H1 (cell line): ENCODE measurements at regions not wholly inside any gene's neighbourhood (a gene's known extent, or its start where the extent isn't known, plus 50 kb on each side); places are given as distances from the start of the nearest gene placed in this dataset.

Experiments
- CTCF ChIA-PET: fragments of 300-600 bp; sonication (Branson Sonifier 250); formaldehyde crosslinking; loops from one replicate; lab custom pipeline; 2021; ENCODE audit not compliant: partially characterized antibody; lab: Charles Lee
- POLR2A ChIA-PET: fragments of 300-600 bp; sonication (Branson Sonifier 250); formaldehyde crosslinking; loops from one replicate; lab custom pipeline; 2021; ENCODE audit warnings: inconsistent platforms; ENCODE audit not compliant: partially characterized antibody; lab: Charles Lee
- DNase-seq, 2 experiments: peaks; one replicate each; pipeline versions ENCODE4 v3.0.0 to v3.0.0-alpha.2; 2010 to 2022; ENCODE audit warnings: low spot score in 2 of 2, low read depth in 1 of 2, mixed read lengths in 1 of 2
- FAIRE-seq: peaks from 2 replicates; lab custom pipeline; 2011; peaks lifted over from hg19 to GRCh38; lab: Jason Lieb, UNC
- H2AFZ ChIP-seq: 2 replicates; pipeline ENCODE4 v1.8.1; 2012; ENCODE audit warnings: low read length, inconsistent platforms
- H2AK5ac ChIP-seq: 2 replicates; pipeline ENCODE4 v1.6.1; 2013; ENCODE audit warnings: low read depth, low read length
- H2BK120ac ChIP-seq: replicated peaks from 2 replicates; pipeline ENCODE3; 2013; ENCODE audit warnings: low read depth, low read length, inconsistent platforms
- H2BK12ac ChIP-seq: 2 replicates; pipeline ENCODE4 v1.6.1; 2013; ENCODE audit warnings: low read depth, low read length
- H2BK15ac ChIP-seq: 2 replicates; pipeline ENCODE4 v1.6.1; 2013; ENCODE audit warnings: low read length
- H2BK20ac ChIP-seq: 2 replicates; pipeline ENCODE4 v1.6.1; 2013; ENCODE audit warnings: low read length
- H2BK5ac ChIP-seq: 2 replicates; pipeline ENCODE4 v1.6.1; 2013; ENCODE audit warnings: low read depth, low read length
- H3K14ac ChIP-seq: 2 replicates; pipeline ENCODE4 v1.6.1; 2013; ENCODE audit warnings: inconsistent platforms; ENCODE audit not compliant: insufficient read length
- H3K18ac ChIP-seq: 2 replicates; pipeline ENCODE4 v1.6.1; 2013; ENCODE audit warnings: low read length; ENCODE audit errors: extremely low read depth
- H3K23ac ChIP-seq: 2 replicates; pipeline ENCODE4 v1.6.1; 2013; ENCODE audit warnings: inconsistent platforms; ENCODE audit not compliant: insufficient read length
- H3K23me2 ChIP-seq: 2 replicates; pipeline ENCODE4 v1.6.1; 2013; ENCODE audit warnings: low read depth, low read length
- H3K27ac ChIP-seq: 2 replicates; pipeline ENCODE4 v1.6.1; 2011; ENCODE audit warnings: low read depth, low read length, inconsistent platforms
- H3K27me3 ChIP-seq, 4 experiments: replicated peaks in 1 of 4; 1 replicate in 1 of 4; 2 replicates in 3 of 4; pipeline versions ENCODE4 v1.6.1 to v1.8.1; 2011 to 2013; ENCODE audit warnings: low read length in 3 of 4, mild to moderate bottlenecking in 3 of 4, inconsistent platforms in 2 of 4, mixed read lengths in 2 of 4, moderate library complexity in 1 of 4; ENCODE audit not compliant: control insufficient read depth in 3 of 4, insufficient read depth in 3 of 4; ENCODE audit errors: extremely low read depth in 1 of 4
- H3K36me3 ChIP-seq, 4 experiments: 2 replicates each; pipeline versions ENCODE4 v1.6.1 to v1.8.1; 2011 to 2013; ENCODE audit warnings: mild to moderate bottlenecking in 4 of 4, low read length in 3 of 4, moderate library complexity in 2 of 4, control low read depth in 1 of 4, inconsistent platforms in 1 of 4; ENCODE audit not compliant: insufficient read depth in 4 of 4, control insufficient read depth in 2 of 4
- H3K4ac ChIP-seq: replicated peaks from 2 replicates; pipeline ENCODE3; 2013; ENCODE audit warnings: low read length, low read depth, mixed read lengths, inconsistent platforms; ENCODE audit not compliant: insufficient read length
- H3K4me1 ChIP-seq, 4 experiments: replicated peaks in 1 of 4; 1 replicate in 1 of 4; 2 replicates in 3 of 4; pipeline versions ENCODE4 v1.6.1 to v1.8.1; 2011 to 2013; ENCODE audit warnings: low read length in 3 of 4, inconsistent platforms in 2 of 4, mixed read lengths in 1 of 4; ENCODE audit not compliant: insufficient read depth in 4 of 4, control insufficient read depth in 3 of 4
- H3K4me2 ChIP-seq, 2 experiments: 2 replicates each; pipeline versions ENCODE4 v1.6.1 to v1.8.1; 2011 to 2013; ENCODE audit warnings: low read depth in 2 of 2, low read length in 2 of 2, control low read depth in 1 of 2, inconsistent platforms in 1 of 2, mild to moderate bottlenecking in 1 of 2; ENCODE audit not compliant: insufficient read depth in 1 of 2
- H3K4me3 ChIP-seq, 4 experiments: fragments of 200-600, 300-600 bp in 1 of 4; sonication (generic), shearing (Covaris generic), sonication (Bioruptor Twin) in 1 of 4; 2 replicates each; pipeline versions ENCODE4 v1.5.1 to v1.8.1; 2011 to 2016; ENCODE audit warnings: low read length in 4 of 4, low read depth in 3 of 4, control low read depth in 2 of 4, inconsistent platforms in 2 of 4, mild to moderate bottlenecking in 2 of 4, mixed read lengths in 1 of 4, moderate library complexity in 1 of 4; ENCODE audit not compliant: insufficient read depth in 2 of 4; ENCODE audit errors: extremely low read depth in 1 of 4
- H3K56ac ChIP-seq: replicated peaks from 2 replicates; pipeline ENCODE3; 2013; ENCODE audit warnings: low read depth, mild to moderate bottlenecking, mixed read lengths, low read length, inconsistent platforms; ENCODE audit not compliant: insufficient read length
- H3K79me1 ChIP-seq: 2 replicates; pipeline ENCODE4 v1.6.1; 2013; ENCODE audit warnings: low read depth, low read length, control low read depth
- H3K79me2 ChIP-seq, 2 experiments: 2 replicates each; pipeline versions ENCODE4 v1.6.1 to v1.8.1; 2012 to 2013; ENCODE audit warnings: low read length in 2 of 2, mild to moderate bottlenecking in 2 of 2, inconsistent platforms in 1 of 2; ENCODE audit not compliant: insufficient read depth in 2 of 2, control insufficient read depth in 1 of 2
- H3K9ac ChIP-seq, 4 experiments: replicated peaks in 1 of 4; 1 replicate in 1 of 4; 2 replicates in 3 of 4; pipeline versions ENCODE4 v1.6.1 to v1.8.1; 2011 to 2013; ENCODE audit warnings: low read depth in 3 of 4, low read length in 3 of 4, control low read depth in 2 of 4, mild to moderate bottlenecking in 2 of 4, moderate library complexity in 2 of 4, inconsistent platforms in 1 of 4; ENCODE audit errors: extremely low read depth in 1 of 4
- H3K9me3 ChIP-seq, 2 experiments: 2 replicates each; pipeline versions ENCODE4 v1.6.1 to v1.8.1; 2012 to 2013; ENCODE audit warnings: mild to moderate bottlenecking in 2 of 2, moderate library complexity in 2 of 2, control low read depth in 1 of 2, inconsistent platforms in 1 of 2, low read depth in 1 of 2, low read length in 1 of 2, mixed read lengths in 1 of 2; ENCODE audit not compliant: insufficient read depth in 2 of 2
- H4K20me1 ChIP-seq, 2 experiments: replicated peaks in 1 of 2; 2 replicates each; pipeline versions ENCODE3 to v1.8.1; 2011 to 2013; ENCODE audit warnings: inconsistent platforms in 2 of 2, low read length in 2 of 2, mild to moderate bottlenecking in 1 of 2; ENCODE audit not compliant: insufficient read depth in 2 of 2, control insufficient read depth in 1 of 2
- H4K5ac ChIP-seq: 2 replicates; pipeline ENCODE4 v1.6.1; 2013; ENCODE audit warnings: low read length, low read depth, mixed read lengths, inconsistent platforms; ENCODE audit not compliant: insufficient read length
- H4K8ac ChIP-seq: 2 replicates; pipeline ENCODE4 v1.8.0; 2013; ENCODE audit warnings: mild to moderate bottlenecking, moderate library complexity, low read length, inconsistent platforms; ENCODE audit not compliant: insufficient read depth; ENCODE audit errors: extremely low read depth
- H4K91ac ChIP-seq: replicated peaks from 2 replicates; pipeline ENCODE3; 2013; ENCODE audit warnings: low read length, mixed read lengths, inconsistent platforms; ENCODE audit not compliant: insufficient read length
- EP300 ChIP-seq, 2 experiments: IDR thresholded peaks; 1 replicate in 1 of 2; 2 replicates in 1 of 2; pipeline ENCODE4 v1.6.1; 2011 to 2012; ENCODE audit warnings: low read depth in 2 of 2, low read length in 2 of 2, mild to moderate bottlenecking in 2 of 2, borderline replicate concordance in 1 of 2, inconsistent platforms in 1 of 2, moderate library complexity in 1 of 2
- GABPA ChIP-seq: IDR thresholded peaks from 2 replicates; pipeline ENCODE4 v1.6.1; 2011; ENCODE audit warnings: mild to moderate bottlenecking, low read length, moderate library complexity, borderline replicate concordance; ENCODE audit not compliant: insufficient read depth
- KDM1A ChIP-seq: fragments of 200-600, 300-600 bp; sonication (generic); IDR thresholded peaks from 2 replicates; pipeline ENCODE4 v1.7.1; 2016; ENCODE audit warnings: mild to moderate bottlenecking, low read length, borderline replicate concordance
- KDM4A ChIP-seq: IDR thresholded peaks from one replicate; pipeline ENCODE4 v1.7.1; 2012; ENCODE audit warnings: low read depth, mild to moderate bottlenecking, moderate library complexity, low read length, inconsistent platforms; ENCODE audit not compliant: severe bottlenecking
- RXRA ChIP-seq: IDR thresholded peaks from 2 replicates; pipeline ENCODE4 v1.6.1; 2011; ENCODE audit warnings: low read depth, mild to moderate bottlenecking, low read length, moderate library complexity; ENCODE audit not compliant: insufficient read depth
- TF ChIP-seq, protein P1 (sequence below): IDR thresholded peaks from 2 replicates; pipeline ENCODE4 v1.6.1; 2011; ENCODE audit warnings: low read depth, mild to moderate bottlenecking, low read length; ENCODE audit not compliant: insufficient read depth

DNA sequence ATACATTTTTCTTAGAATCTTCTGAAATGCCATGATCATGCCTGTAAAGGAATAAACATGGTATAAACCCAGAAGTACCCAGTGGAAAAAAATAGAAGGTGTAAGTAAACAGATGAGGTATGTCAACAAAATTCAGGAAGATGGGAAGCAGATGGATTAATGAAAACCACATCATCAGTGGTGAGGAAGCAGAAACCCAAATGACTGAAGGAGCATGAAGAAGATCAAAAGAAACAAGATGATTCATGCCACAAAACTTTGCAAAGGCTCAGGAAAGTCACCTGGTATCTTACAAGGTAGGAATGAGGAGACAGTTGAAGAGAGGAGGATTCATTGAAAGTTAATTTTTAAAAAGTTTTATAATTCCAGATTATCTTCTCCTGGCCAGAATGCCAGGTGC, 132.8 kb upstream of the PAPPA start:
- Histone ChIP-seq H3K56ac (no peak overlapping the region), H3K23me2 (no peaks in the 10 kb centered on the region), H3K36me3 (no peaks in the 10 kb centered on the region), H3K23ac (no peak overlapping the region), H3K79me2 (no peaks in the 10 kb centered on the region), H3K4me3 (no peak overlapping the region), H3K9ac (no peak overlapping the region), H2BK120ac (no peak overlapping the region), H2BK5ac (no peak overlapping the region), H4K5ac (no peak overlapping the region), H2AK5ac (no peak overlapping the region), H4K20me1 (no peaks in the 10 kb centered on the region), H3K79me1 (no peaks in the 10 kb centered on the region), H4K91ac (no peak overlapping the region), H2AFZ (no peak overlapping the region), H3K27me3 (no peaks in the 10 kb centered on the region), H3K18ac (no peak overlapping the region), H2BK15ac (no peak overlapping the region), H3K9me3 (no peaks in the 10 kb centered on the region), H2BK20ac (no peak overlapping the region), H3K14ac (no peak overlapping the region), H2BK12ac (no peak overlapping the region), H3K27ac (no peak overlapping the region), H3K4me1 (no peaks in the 10 kb centered on the region), H3K4ac (no peak overlapping the region), H4K8ac (no peak overlapping the region), H3K4me2 (no peak overlapping the region)
- FAIRE-seq (no peak), DNase-seq (no peak)
- ChIA-PET CTCF (no interaction called here), POLR2A (no interaction called here)
- TF ChIP-seq GABPA (no peak), KDM1A (no peak), EP300 (IDR thresholded peaks at IDR 0.05; ENCODE audit: borderline replicate concordance in 1 of 2, low read depth in 2 of 2, low read length in 2 of 2) (no peak), RXRA (no peak), KDM4A (no peak)
- TF ChIP-seq, protein P1, sequence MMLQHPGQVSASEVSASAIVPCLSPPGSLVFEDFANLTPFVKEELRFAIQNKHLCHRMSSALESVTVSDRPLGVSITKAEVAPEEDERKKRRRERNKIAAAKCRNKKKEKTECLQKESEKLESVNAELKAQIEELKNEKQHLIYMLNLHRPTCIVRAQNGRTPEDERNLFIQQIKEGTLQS, result no peak
